HFFc6 (cell line): ENCODE measurements at regions not wholly inside any gene's neighbourhood (a gene's known extent, or its start where the extent isn't known, plus 50 kb on each side); places are given as distances from the start of the nearest gene placed in this dataset.

Experiments used
- DNase-seq: peaks from one replicate; pipeline ENCODE4 v3.0.0-alpha.2; 2018
- H3K27ac Mint-ChIP-seq: 2 replicates; pipeline ENCODE4 v1.8.0; 2020; ENCODE audit warnings: mild to moderate bottlenecking, mixed read lengths
- H3K27me3 Mint-ChIP-seq: 2 replicates; pipeline ENCODE4 v1.8.0; 2021; ENCODE audit warnings: mild to moderate bottlenecking, moderate library complexity, mixed read lengths; ENCODE audit not compliant: insufficient read depth
- H3K36me3 Mint-ChIP-seq: 2 replicates; pipeline ENCODE4 v1.8.0; 2021; ENCODE audit warnings: low read depth, mixed read lengths
- H3K4me1 Mint-ChIP-seq: 2 replicates; pipeline ENCODE4 v1.8.0; 2020; ENCODE audit warnings: low read depth, mixed read lengths
- H3K4me3 Mint-ChIP-seq: 2 replicates; pipeline ENCODE4 v1.8.0; 2020; ENCODE audit warnings: mild to moderate bottlenecking, moderate library complexity, mixed read lengths
- H3K9me3 Mint-ChIP-seq: 2 replicates; pipeline ENCODE4 v1.8.0; 2020; ENCODE audit warnings: mild to moderate bottlenecking, mixed read lengths
- TF ChIP-seq, protein P1 (sequence below): fragments of 200-600 bp; sonication (generic); IDR thresholded peaks from 2 replicates; pipeline ENCODE4 v1.5.0; 2021; ENCODE audit warnings: antibody characterized with exemption, mild to moderate bottlenecking

DNA sequence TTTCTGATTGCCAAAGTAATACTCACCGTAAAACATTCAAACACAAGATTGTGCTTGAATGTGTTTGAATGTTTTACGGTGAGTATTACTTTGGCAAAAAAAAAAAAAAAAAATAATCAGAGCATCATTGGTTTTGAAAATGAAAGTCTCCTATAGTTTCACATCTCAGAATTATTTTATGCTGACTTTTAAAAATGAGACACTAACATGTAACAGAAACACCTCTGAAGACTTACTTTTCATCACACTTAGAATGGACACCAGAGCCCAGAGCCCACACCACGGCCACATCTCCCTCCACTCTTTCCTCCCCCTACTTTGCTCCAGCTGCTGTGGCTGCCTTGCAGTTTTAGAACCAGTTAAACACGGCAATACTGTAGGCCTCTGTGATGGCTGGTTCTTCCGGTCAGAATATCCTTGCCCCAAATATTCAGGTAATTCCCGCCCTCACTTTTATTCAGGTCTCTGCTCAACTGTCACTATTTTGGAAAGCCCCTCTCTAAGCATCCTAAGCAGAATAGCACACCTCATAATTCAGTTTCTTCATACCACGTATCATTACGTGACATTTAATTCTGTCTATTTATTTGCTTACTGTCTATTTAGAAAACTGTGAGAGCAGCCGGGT is 138.9 kb upstream of the MAX start:
- Mint-ChIP-seq H3K27ac (no peak overlapping the region), H3K4me3 (no peak overlapping the region), H3K9me3 (no peaks in the 10 kb centered on the region), H3K36me3 (no peaks in the 10 kb centered on the region), H3K4me1 (peaks cover 44% of the 10 kb centered on the region), H3K27me3 (peaks cover 2% of the 10 kb centered on the region)
- no peak for DNase-seq
- TF ChIP-seq, protein P1, sequence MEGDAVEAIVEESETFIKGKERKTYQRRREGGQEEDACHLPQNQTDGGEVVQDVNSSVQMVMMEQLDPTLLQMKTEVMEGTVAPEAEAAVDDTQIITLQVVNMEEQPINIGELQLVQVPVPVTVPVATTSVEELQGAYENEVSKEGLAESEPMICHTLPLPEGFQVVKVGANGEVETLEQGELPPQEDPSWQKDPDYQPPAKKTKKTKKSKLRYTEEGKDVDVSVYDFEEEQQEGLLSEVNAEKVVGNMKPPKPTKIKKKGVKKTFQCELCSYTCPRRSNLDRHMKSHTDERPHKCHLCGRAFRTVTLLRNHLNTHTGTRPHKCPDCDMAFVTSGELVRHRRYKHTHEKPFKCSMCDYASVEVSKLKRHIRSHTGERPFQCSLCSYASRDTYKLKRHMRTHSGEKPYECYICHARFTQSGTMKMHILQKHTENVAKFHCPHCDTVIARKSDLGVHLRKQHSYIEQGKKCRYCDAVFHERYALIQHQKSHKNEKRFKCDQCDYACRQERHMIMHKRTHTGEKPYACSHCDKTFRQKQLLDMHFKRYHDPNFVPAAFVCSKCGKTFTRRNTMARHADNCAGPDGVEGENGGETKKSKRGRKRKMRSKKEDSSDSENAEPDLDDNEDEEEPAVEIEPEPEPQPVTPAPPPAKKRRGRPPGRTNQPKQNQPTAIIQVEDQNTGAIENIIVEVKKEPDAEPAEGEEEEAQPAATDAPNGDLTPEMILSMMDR = no peak

DNA sequence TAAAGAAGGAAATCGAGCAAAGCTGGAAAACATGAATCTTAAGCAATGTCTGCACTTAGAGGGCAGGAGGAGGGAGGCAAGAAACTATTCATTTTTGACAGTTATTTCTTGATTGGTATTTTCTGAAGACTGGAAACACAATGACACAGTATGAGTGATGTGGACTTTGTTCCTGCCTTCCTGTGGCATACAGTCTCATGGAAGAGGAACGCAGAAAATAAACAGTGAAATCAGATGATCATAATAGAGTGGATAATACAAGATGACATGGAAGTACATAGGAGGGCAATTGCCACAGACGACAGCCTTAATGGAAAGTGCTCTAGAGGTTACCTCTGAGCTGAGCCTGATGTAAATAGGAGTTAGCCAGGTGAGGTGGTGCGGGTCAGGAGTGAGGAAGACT is 140.4 kb upstream of the MAX start:
- Mint-ChIP-seq H3K4me3 (no peak overlapping the region), H3K4me1 (peaks cover 29% of the 10 kb centered on the region), H3K27me3 (peaks cover 2% of the 10 kb centered on the region), H3K9me3 (no peaks in the 10 kb centered on the region), H3K27ac (no peak overlapping the region), H3K36me3 (no peaks in the 10 kb centered on the region)
- TF ChIP-seq, protein P1 = no peak
- no peak for DNase-seq

DNA sequence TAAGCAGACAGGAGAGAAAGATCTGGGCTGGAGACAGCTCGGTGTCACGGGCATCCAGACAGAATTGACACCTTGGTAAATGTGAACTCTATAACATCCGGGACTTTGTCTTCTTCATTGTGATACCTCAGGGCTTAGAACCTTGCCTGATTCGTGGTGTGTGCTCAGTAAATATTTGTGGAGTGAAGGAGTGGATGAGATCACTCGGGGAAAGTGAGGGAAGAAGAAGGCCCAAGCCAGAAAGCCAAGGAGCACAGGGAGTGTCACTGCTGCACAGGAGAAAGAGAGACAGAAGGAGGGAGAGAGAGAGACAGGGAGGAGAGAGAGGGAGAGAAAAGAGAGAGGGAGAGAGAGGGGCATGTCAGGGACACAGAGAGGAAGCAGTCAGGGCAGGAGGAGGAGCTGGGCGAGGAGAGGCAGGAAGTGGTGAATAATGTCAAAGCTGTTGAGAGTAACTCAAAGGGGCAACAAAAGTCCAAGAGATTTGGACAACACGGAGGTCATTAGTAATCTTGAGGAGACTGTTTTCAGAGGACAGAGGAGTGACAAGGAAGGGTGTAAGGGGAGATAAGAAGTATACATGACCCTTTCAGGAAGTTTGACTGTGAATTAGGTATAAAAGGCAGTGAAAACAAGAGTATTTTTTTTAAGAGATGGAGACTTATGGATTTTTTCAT is 141.6 kb upstream of the MAX start:
- DNase-seq = peak; percentile 30
- H3K27ac Mint-ChIP-seq = no peak overlapping the region
- H3K9me3 Mint-ChIP-seq = no peaks in the 10 kb centered on the region
- H3K27me3 Mint-ChIP-seq = peaks cover 2% of the 10 kb centered on the region
- peaks cover 17% of the 10 kb centered on the region for H3K4me1 Mint-ChIP-seq
- H3K4me3 Mint-ChIP-seq = no peak overlapping the region
- H3K36me3 Mint-ChIP-seq = no peaks in the 10 kb centered on the region
- TF ChIP-seq, protein P1 = no peak

DNA sequence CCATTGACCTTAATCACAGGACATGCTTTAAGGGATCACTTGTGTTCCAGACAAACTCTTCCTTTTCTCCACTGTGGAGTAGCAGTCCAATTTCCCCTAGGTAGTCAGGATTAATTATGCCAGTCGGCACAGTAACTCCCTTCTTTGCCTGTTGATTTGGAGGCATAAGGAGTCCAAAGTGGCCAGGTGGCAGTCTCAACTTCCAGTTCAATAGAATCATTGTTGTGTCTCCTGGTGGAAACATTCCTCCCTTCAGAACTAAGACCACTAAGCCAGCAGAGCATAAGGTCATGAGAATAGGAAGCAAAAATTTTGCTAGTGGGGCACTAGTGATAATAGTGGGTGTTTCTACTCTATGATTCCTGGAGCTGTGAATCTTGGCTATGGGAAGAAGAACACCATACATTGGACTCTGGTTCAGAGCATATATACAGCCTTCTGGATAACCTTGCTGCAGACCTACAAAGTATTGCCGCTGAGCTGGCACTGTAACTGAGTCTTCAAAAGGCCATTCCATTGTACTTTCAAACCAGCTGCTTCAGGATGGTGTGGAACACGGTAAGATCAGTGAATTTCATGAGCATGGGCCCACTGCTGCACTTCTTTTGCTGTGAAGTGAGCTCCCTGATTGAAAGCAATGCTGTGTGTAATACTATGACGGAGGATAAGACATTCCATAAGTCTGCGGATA is 147.3 kb upstream of the MAX start:
- no peak for DNase-seq
- no peaks in the 10 kb centered on the region for H3K36me3 Mint-ChIP-seq

DNA sequence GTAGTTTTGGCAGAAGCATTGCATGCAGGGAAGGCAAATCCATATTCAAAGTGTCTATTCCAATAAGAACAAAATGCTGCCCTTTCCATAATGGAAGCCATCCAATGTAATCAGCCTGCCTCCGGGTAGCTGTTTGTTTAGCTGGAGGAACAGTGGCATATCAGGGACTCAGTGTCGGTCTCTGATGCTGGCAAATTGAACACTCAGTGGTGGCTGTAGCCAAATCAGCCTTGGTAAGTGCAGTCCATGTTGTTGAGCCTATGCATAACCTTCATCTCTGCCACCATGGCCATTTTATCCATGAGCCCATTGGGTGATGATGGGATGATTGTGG is 147.8 kb upstream of the MAX start:
- no peaks in the 10 kb centered on the region for H3K36me3 Mint-ChIP-seq
- H3K27ac Mint-ChIP-seq = no peak overlapping the region
- TF ChIP-seq, protein P1 = no peak
- no peaks in the 10 kb centered on the region; the same call in 1 of the 2 replicates for H3K27me3 Mint-ChIP-seq
- H3K4me3 Mint-ChIP-seq = no peak overlapping the region
- H3K9me3 Mint-ChIP-seq = no peaks in the 10 kb centered on the region
- no peak for DNase-seq
- H3K4me1 Mint-ChIP-seq = peaks cover 40% of the 10 kb centered on the region

More for the DNA sequence above, 147.3 kb upstream of the MAX start:
- Mint-ChIP-seq H3K27me3 (no peaks in the 10 kb centered on the region; the same call in 1 of the 2 replicates), H3K4me1 (peaks cover 35% of the 10 kb centered on the region), H3K4me3 (no peak overlapping the region), H3K9me3 (no peaks in the 10 kb centered on the region), H3K27ac (no peak overlapping the region)
- TF ChIP-seq, protein P1 = no peak
